ENCODE measurements at regions not wholly inside any gene's neighbourhood (a gene's known extent, or its start where the extent isn't known, plus 50 kb on each side); places are given as distances from the start of the nearest gene placed in this dataset.

DNA sequence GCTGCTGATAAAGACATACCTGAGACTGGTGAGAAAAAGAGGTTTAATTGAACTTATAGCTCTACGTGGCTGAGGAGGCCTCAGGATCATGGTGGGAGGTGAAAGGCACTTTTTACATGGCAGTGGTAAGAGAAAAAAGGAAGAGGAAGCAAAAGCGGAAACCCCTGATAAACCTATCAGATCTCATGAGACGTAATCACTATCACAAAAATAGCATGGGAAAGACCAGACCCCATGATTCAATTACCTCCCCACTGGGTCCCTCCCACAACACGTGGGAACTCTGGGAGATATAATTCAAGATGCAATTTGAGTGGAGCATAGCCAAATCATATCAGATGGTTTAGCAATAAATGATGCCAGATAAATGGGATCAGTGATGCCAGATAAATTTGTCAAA, 892.0 kb upstream of the CELF2 start:
- DNase-seq (ENCODE audit: low read depth), result no peak

DNA sequence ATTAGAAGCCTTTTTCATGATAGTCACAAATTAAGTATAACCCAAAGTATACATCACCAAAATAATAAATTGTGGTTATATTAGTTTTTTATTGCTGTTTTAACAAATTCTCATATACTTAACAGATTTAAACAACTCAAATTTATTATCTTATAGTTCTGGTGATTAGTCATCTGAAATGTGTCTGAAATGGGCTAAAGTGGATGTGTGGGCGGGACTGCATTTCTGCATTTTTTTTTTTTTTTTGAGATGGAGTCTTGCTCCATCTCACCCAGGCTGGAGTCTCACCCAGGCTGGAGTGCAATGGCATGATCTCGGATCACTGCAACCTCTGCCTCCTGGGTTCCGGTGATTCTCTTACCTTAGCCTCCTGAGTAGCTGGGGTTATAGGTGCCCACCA, 891.5 kb upstream of the CELF2 start:
- no peak for DNase-seq (ENCODE audit: low read depth)

DNA sequence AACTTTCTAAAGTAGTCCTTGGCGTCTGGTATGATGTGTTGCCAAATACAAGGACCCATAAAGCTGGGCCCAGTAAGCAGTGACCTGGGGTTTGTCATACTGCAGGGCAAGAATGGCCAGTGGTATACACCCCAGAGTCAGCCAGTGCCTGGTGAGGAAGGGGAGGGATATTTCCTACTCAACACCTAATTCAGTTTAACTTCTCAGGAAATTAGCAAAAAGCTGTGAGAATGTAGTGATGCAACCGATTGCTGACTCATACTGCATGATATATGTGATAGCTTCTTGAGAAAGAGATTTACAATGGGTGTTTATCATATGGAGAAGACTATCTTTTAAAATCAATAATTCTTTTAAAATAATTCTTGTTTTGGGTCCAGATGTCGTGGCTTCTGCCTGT, 889.3 kb upstream of the CELF2 start:
- DNase-seq (ENCODE audit: low read depth), result no peak

DNA sequence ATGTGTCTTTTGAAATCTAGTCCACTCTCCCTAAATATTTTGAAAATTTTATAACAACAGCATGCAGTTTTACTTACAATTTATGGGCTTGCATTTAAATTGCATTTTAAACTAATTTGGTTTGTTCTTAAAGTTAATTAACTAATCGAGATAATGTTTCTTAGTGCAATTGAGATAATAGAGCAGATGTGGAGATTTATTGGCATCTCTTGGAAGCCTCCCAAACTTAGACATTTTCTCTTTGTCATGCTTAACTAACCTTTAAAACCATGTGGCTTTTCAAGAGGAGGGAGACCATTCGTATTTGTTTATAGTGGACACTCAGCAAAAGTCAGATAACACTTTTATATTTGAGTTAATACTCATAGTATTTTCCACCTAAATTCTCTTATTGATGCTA, 887.0 kb upstream of the CELF2 start:
- no peak for DNase-seq (ENCODE audit: low read depth)

DNA sequence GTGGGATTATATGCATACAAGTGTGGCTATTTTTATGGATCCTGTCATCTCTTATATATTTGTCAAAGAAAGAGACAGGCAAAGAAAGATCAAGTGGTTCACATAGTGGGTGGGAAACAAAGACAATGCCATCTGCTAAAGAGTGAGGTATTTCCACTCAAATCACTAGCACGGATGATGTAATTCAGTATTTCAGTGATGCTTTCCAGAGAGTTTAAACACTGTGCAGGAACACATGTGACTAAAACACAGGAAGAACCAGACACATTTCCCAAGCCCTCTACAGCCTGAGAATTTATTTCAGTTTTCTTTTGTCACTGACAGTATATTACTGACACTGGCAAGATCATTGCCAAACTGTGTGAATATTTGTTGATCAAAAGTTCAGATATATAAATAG, 885.7 kb upstream of the CELF2 start:
- DNase-seq (ENCODE audit: low read depth), result no peak

DNA sequence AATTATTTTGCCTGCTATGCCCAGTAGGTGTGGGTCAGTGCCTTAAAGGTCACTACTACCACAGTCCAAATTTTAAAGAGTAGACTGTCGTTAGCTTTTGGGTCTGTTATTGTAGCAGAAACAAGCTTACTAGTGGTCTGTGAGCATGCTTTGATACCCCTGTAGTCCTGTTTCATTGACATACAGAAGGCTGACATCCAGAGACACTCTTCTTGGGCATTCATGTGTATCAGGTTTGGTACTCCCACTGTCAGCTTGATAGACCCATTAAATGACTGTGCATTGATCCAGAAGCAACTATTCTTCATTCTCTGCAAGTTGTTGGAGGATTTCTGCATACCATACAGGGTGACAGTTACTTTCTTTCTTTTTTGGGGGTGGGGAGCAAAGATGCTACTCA, 884.4 kb upstream of the CELF2 start:
- DNase-seq (ENCODE audit: low read depth), result no peak

DNA sequence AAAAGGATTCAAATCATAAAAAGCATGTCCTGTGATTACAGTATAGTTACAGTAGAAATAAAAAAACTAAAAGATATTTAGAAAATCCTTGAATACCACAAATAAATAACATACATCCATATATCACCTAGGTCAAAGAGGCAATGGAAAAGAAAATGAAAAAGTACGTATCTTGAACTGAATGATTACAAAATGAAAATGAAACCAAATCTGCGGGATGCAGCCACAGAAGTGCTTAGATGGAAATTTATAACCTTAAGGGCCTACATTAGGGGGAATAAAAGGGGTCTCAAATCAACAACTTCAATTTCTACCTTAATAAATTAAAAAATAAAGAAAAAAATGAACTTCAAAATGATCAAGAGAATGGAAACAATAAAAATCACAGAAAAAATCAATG, 879.0 kb upstream of the CELF2 start:
- DNase-seq (ENCODE audit: low read depth), result no peak

DNA sequence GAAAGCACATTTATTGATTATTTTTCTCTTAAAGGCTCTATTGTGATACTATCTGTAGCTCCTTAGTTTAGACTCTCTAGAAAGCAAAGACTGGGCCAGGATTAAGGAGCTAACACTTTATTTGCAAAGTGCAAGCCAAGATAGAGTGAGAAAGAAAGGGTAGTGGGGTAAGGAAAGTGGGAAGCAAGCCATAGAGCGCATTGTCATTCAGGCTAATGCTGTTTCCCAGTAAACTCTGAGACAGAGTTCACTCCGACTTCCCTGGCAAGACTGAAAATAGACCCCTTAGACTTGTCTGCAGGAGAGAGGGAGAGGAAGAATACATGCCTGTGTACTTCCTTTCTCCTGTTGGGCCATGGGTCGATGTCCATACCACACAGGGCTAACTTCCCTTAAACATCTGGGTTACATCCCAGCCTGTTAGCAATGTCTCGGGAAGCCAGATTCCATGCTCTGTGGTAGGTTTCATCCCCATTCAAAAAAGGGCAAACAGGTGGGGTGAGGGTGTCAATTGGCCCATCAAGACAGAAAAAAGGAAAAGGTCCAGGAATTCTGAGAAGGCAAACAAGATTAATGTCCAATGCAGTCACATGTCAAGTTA, 875.8 kb upstream of the CELF2 start:
- no peak for DNase-seq (ENCODE audit: low read depth)

DNA sequence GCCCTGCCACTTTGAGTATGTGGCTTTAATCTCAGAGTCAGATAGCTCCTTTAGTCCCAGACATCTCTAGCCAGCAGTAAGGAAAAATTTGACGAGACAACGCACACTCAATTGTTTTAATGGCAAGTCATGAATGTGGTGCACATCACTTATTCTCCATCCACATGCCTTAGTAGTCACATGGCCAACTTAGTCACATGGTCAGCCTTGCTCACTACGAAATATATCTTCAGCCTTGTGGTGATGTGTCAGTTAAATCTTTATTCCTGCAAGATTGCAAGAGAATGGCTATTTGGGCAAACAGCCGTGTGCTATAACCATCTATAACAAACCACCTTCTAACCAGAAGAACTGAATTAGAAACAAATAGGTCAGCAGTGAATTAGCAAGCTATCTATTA, 871.1 kb upstream of the CELF2 start:
- DNase-seq (ENCODE audit: low read depth), result no peak

DNA sequence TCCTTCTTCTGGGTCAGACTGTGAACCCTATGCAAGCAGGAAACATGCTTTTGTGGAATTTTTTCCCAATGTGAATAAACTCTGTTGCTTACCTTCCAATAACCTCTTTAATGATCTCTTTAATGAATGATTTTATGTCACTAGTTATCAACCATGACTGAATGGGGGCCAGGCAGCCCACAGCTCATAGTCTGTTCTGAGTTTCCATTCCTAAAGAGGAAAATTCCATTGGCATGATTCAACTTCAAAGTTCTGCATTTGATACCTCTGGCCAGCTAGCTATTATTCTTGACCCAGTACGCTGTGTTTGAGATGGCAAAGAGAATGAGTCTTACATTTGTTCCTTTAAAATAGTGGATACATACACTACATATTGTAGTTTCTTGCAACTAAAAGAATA, 867.8 kb upstream of the CELF2 start:
- DNase-seq (ENCODE audit: low read depth), result no peak

DNA sequence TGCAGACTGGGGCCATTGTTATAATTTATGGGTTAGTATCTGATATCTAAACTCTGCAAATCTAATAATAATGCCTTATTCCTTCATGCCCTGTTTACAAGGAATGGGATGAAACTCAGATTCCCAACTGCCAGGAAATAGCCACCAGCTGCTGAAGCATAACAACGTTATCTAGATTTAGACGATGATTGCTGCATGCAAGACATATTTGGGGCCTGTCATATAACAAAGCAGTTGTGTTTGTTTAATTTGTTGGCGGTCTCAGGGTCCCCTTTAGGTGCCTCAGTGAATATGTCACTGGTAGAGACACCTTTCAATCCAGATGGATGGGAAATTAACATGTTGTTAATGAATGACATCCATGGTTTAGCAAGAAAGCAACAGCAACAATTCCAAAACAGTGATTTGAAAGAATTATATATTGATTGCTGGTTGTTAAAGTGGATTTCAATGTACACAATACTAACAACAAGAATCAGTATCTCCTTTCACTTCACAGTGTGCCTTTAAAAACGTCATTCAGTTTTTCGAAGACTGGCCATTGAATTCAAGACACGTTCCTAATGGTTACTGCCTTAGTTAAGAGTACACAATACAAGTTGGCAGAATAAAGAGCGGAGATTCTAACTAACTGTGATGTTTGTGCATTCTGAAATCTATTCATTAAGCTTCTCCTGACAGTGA, 860.6 kb upstream of the CELF2 start:
- no peak for DNase-seq (ENCODE audit: low read depth)

DNA sequence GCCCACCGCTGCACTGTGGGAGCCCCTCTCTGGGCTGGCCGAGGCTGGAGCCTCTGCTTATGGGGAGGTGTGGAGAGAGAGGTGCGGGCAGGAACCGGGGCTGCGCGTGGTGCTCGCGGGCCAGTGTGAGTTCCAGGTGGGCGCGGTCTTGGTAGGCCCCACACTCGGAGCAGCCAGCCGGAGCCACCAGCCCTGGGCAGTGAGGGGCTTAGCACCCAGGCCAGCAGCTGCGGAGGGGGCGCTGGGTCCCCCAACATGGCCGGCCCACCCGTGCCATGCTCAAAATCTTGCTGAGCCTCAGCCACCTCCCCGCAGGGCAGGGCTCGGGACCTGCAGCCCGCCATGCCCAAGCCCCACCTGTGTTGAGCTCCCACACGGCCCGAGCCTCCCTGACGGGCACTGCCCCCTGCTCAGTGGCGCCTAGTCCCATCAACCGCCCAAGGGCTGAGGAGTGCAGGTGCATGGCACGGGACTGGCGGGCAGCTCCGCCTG, 856.8 kb upstream of the CELF2 start:
- DNase-seq (ENCODE audit: low read depth), result no peak

DNA sequence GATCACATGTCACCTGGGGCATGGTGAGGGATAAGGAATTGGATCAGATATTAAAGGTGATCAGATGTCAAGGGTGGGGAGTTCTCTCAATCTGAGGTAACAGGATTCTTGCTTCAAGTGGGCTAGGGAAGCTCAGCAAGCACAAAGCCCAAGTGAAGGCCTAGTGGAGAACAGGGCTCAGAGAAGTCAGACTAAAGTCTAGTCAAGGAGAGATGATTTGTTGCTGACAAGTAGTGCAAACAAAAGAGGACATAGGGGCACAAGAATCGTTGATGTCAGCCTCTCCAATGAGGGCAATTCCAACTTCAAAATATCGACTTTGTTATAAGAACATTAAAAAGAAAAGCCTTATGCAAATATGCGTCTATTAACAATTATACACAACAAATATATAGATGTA, 852.8 kb upstream of the CELF2 start:
- DNase-seq (ENCODE audit: low read depth), result no peak

DNA sequence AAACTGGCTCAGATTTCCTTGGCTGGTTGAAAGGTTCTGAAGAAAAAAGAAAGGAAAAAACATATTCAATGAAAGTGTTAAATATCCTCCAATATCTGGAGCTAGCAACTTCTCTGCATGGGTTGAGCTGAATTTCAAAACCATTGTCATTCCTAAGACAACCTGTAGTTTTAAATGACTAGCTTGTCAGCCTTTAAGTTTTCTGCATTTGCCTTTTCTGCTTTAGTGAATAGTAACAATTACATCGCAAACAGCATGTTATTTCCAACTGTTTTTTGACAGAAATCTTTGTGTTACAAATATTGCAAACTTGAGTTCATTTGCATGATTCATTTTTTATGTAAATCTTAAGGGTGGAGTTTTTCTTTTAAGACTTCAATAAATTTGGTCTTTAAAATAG, 852.3 kb upstream of the CELF2 start:
- no peak for DNase-seq (ENCODE audit: low read depth)

DNA sequence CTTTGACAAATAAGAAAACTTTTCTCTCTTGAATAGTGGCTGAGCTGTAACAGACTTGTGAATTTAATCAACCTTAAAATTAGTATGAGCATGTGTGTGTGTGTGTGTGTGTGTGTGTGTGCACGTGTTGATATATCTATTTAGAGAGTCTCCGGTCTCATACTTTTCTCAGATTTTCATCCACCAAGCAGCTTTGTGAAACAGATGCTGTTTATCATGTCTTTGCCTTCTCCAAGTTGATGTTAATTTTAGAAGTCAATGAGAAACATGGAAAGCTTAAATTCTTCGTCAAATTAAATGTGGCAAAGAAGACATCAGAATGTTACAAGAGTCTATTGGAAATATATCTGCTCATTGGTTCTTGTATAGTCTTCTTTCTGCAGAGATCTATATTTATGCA, 839.2 kb upstream of the CELF2 start:
- DNase-seq (ENCODE audit: low read depth), result no peak

DNA sequence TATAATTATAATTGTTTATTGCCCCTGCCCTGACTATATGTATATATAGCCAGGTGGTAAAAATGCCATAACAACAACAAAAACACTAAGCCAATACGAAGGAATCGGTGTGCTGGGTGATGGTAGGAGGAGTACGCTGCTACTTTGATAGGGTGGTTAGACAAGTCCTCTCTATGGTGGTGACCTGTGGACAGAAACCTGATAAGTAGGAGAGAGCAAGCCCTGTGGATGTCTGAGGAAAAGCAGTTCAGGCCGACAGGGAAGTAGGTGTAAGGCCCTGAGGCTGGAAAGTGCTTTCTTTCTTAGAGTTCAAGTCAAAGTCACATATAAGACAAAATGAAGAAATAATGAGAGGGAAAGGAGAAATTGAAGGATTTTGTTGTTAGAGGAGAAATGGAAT, 823.8 kb upstream of the CELF2 start:
- DNase-seq (ENCODE audit: low read depth), result no peak

DNA sequence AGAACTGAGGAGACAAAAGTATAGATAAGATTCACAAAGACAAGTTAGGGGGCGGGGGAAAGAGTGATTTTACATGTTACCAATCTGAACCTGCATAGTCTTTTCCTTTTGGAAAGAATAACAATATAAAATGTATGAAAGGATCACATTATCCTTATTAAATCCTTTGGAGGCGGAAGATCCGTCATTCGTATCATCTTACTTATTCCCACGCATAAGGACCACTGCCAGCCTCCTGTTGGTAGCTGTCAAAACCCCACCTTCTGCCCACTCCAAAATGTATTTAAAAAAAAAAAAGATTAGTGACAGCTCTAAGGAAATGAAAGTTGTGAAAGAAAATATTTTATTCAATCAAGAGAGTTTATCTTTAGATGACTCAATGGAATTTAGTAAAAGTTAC, 821.0 kb upstream of the CELF2 start:
- DNase-seq (ENCODE audit: low read depth), result no peak

DNA sequence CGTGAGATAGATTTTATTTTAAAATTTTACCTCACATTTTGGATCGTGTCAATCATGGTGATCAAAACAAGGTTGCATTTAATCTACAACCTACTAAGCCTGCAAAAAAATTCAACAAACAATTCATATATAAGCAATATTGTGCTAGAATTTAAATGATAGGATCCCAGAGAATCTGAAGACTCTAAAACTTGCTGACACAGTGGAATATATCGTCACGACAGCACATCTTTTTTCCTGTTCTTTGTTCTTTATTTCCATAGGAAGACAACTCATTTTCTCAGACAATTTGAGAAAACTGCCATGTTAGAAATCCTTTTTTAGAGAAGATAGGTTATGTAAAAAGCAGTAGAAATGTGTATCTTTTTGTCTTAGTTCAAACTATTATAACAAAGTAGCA, 820.2 kb upstream of the CELF2 start:
- DNase-seq (ENCODE audit: low read depth), result no peak

DNA sequence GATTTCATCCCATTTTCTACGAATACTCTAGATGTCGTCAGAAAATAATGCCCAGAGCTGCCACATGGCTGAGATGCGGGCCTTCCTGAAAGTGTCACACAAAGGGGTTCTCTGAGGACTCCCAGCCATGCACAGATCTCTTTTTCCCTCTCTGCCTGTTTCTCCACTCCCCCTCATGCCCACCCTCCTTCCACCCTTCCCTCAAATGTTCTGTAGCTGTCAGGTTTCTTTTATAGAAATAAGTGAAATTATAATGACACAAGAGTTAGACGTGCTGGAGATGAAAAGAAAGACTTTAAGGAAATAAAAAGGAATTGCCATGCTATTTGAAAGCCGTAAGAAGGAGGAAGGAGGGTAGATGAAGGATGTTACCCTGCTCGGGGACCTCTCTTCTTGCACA, 819.3 kb upstream of the CELF2 start:
- no peak for DNase-seq (ENCODE audit: low read depth)

DNA sequence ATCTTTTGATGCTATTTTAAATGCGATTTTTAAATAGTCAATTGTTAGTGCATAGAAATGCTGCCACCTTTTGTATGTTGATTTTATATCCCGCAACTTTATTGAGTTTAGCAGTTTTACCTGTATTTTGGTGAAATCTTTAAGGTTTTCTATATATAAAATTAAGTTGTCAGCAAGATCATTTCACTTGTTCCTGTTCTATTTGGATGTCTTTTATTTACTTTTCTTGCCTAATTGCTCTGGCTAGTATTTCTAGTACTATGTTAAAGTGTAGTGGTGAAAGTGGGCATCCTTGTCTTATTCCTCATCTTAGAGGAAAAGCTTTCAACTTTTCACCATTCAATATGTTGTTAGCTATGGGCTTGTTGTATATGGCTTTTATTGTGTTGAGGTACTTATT, 813.3 kb upstream of the CELF2 start:
- no peak for DNase-seq (ENCODE audit: low read depth)

DNA sequence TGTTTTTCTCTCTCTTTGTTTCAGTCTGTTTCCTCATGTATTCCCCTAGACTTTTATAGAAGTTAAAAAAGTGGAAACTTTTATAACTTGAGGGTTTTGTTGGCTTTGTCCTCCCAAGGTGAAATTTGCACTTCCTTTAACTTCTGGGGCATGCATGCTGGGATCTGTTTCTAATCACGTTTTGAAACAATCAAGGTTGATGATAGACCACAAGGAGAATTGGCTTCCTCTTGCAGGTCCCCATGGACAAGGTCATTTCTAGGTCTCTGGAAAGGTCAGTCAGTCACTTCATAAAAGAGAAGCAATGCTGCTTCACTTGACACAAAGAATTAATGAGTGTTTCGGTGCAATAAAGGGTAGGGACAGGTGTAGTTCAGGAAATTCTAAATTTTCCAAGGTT, 811.8 kb upstream of the CELF2 start:
- no peak for DNase-seq (ENCODE audit: low read depth)

DNA sequence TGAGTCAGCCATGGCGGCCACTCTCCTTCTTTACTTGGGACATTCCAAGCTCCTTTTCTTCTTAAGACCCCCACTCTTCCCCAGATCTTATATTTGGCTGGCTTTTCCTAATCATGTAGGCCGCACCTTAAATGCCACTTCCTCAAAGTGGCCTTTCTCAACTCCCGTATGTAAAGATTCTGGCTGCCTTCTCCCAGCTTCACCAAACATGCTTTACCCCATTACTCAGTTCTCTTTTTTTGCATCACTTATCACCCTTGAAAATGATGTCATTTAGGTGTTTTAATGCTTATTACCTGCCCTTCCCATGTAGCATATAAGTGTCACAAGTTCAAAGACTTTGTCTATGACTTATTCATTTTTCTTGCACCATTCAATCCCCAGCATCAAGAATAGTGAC, 810.1 kb upstream of the CELF2 start:
- no peak for DNase-seq (ENCODE audit: low read depth)

DNA sequence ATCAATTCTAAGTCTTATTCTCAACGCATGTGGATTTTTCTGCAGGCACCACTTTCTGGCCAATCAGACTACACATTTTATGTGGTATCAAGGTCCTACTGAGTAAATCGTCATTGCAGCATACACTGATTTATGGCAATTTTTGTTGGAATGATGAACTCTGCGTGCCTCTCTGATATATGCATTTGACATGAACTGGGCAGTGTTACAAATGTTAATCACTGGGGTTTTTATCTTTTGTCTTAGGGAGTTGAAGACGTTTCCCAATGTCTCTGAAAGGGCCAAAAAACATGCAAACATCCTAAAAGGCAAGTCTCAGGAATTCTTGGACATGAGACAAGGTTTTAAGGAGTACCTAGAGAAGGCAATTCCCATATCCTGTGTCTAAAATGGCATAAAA, 809.5 kb upstream of the CELF2 start:
- no peak for DNase-seq (ENCODE audit: low read depth)

DNA sequence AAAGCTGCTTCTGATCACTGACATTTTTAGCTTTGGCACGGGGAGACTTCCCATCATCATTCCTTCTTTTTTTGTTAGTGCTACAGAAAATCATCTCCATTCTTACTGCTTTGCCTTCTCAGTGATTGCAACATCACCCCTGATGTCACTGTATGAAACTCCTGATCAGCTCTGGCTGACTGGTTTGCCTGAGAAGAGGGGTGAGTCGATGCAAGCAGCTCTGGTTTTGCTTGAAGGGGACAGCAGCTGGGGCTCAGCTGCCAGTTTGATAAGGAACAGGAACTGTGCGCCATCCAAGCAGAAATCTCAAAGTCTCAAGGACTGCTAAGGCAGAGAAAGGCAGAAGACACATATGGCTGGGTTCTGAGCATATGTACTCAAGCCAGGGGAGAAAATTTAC, 808.5 kb upstream of the CELF2 start:
- no peak for DNase-seq (ENCODE audit: low read depth)

Measured in stimulated activated CD8-positive, alpha-beta memory T cell treated with anti-CD3 and anti-CD28 coated beads, Interleukin-15, amount 100 ng/mL, for 24 hours (primary cell).